DND-41 (cell line): ENCODE measurements at regions not wholly inside any gene's neighbourhood (a gene's known extent, or its start where the extent isn't known, plus 50 kb on each side); places are given as distances from the start of the nearest gene placed in this dataset.
"Not testable (repeated sequence)": the region's sequence is repeated elsewhere in the genome, so short reads cannot be mapped to it uniquely, and the experiment has no call there.

ENCODE experiments used
- EZH2 ChIP-seq: IDR thresholded peaks from 3 replicates; pipeline ENCODE4 v1.6.1; 2012; ENCODE audit warnings: borderline replicate concordance, low read depth, mild to moderate bottlenecking, moderate library complexity, low read length, inconsistent platforms; ENCODE audit not compliant: severe bottlenecking
- TF ChIP-seq, protein P1 (sequence below): IDR thresholded peaks from 2 replicates; pipeline ENCODE4 v1.5.1; 2012; ENCODE audit warnings: borderline replicate concordance, low read length, moderate library complexity, mild to moderate bottlenecking; ENCODE audit not compliant: poor library complexity, severe bottlenecking; ENCODE audit errors: extremely low read depth

DNA sequence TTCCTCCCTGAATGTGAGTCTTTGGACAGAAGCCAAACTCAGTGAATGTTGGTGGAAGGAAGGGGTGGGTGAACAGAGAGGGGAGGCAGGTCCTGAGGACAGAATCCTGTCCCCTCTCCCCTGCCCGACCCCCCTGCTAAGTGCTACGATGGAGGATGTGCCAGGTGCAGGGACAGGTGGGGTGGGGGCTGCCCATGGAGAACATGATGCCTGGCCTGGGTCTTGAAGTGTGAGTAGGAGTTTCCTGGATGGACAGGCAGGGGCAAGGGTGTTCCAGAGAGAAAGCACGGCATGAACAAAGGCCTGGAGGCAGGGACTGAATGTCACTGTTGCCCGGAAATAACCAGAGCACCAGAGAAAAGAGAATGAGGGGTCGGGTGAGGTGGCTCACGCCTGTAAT, 445.1 kb downstream of the PTPRU start:
- TF ChIP-seq, protein P1, sequence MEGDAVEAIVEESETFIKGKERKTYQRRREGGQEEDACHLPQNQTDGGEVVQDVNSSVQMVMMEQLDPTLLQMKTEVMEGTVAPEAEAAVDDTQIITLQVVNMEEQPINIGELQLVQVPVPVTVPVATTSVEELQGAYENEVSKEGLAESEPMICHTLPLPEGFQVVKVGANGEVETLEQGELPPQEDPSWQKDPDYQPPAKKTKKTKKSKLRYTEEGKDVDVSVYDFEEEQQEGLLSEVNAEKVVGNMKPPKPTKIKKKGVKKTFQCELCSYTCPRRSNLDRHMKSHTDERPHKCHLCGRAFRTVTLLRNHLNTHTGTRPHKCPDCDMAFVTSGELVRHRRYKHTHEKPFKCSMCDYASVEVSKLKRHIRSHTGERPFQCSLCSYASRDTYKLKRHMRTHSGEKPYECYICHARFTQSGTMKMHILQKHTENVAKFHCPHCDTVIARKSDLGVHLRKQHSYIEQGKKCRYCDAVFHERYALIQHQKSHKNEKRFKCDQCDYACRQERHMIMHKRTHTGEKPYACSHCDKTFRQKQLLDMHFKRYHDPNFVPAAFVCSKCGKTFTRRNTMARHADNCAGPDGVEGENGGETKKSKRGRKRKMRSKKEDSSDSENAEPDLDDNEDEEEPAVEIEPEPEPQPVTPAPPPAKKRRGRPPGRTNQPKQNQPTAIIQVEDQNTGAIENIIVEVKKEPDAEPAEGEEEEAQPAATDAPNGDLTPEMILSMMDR: not testable (repeated sequence)
- TF ChIP-seq EZH2: not testable (repeated sequence)
